Ishikawa (cell line): ENCODE measurements at regions not wholly inside any gene's neighbourhood (a gene's known extent, or its start where the extent isn't known, plus 50 kb on each side); places are given as distances from the start of the nearest gene placed in this dataset.

Experiments
- CEBPB ChIP-seq: IDR thresholded peaks from 2 replicates; pipeline ENCODE4 v1.6.1; 2012
- CREB1 ChIP-seq: IDR thresholded peaks from 2 replicates; pipeline ENCODE4 v1.6.1; 2012; ENCODE audit warnings: low read depth
- EGR1 ChIP-seq: IDR thresholded peaks from 2 replicates; pipeline ENCODE4 v1.6.1; 2012
- EP300 ChIP-seq: IDR thresholded peaks from 2 replicates; pipeline ENCODE4 v1.6.1; 2012; ENCODE audit warnings: borderline replicate concordance
- FOXM1 ChIP-seq: IDR thresholded peaks from 2 replicates; pipeline ENCODE4 v1.6.1; 2012; ENCODE audit warnings: low read depth, borderline replicate concordance
- NFIC ChIP-seq: IDR thresholded peaks from 2 replicates; pipeline ENCODE4 v1.6.1; 2012
- RAD21 ChIP-seq: IDR thresholded peaks from 2 replicates; pipeline ENCODE4 v1.6.1; 2012; ENCODE audit warnings: low read depth
- REST ChIP-seq: IDR thresholded peaks from 2 replicates; pipeline ENCODE4 v1.6.1; 2012; ENCODE audit warnings: low read depth, mild to moderate bottlenecking
- TAF1 ChIP-seq: IDR thresholded peaks from 2 replicates; pipeline ENCODE4 v1.6.1; 2012; ENCODE audit warnings: low read depth, mild to moderate bottlenecking
- TCF12 ChIP-seq: IDR thresholded peaks from 2 replicates; pipeline ENCODE4 v1.6.1; 2012; ENCODE audit warnings: low read depth
- TEAD4 ChIP-seq: IDR thresholded peaks from 2 replicates; pipeline ENCODE4 v1.6.1; 2012
- USF1 ChIP-seq: IDR thresholded peaks from 2 replicates; pipeline ENCODE4 v1.6.1; 2012
- YY1 ChIP-seq: IDR thresholded peaks from 2 replicates; pipeline ENCODE4 v1.6.1; 2012; ENCODE audit warnings: low read depth
- ZBTB7A ChIP-seq: IDR thresholded peaks from 2 replicates; pipeline ENCODE4 v1.6.1; 2012; ENCODE audit warnings: low read depth
- TF ChIP-seq, protein P1 (sequence below): IDR thresholded peaks from 2 replicates; pipeline ENCODE4 v1.6.1; 2012

GRCh38 chr1:221962385-221962784 lies 220.5 kb upstream of the DUSP10 start:
- TF ChIP-seq RAD21 (no peak), FOXM1 (no peak), CEBPB (no peak)

DNA sequence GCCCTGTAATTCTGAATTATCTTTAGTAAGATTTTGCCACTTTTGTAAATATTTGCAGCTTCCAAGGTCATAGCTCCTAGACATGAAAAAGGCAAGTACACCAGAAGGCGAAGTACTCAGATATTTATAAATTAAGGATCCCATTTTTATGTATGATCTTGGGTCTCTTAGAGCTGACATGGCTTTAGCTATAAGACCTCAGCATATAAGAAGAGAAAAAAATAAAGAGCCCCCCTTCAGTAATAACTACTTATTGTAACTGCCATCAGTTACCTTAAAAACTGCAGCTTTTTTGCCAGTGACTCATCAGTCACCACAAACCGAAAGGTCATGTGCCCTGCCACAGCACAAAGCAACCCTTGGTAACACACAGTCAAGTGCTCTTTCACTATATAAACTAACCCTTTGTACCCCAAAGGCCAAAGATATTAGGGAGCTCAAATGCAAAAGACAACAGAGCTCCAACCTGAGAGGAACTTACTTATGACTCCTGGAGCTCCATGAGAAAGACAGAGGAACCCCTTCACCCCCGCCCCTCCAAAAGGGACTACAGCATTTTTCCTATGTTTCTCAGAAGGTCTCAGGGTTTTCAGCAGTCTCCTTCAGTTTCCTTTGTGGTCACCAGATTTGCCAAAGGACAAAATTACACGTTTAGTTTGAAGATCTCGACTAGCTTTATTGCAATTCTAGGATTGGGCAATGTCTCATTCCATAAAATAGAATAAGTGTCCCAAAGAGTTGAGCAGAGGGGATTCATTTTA lies 219.8 kb upstream of the DUSP10 start:
- no peak for TF ChIP-seq TAF1
- TF ChIP-seq, protein P1, sequence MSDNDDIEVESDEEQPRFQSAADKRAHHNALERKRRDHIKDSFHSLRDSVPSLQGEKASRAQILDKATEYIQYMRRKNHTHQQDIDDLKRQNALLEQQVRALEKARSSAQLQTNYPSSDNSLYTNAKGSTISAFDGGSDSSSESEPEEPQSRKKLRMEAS = no peak
- no peak for TF ChIP-seq FOXM1
- no peak for TF ChIP-seq USF1

DNA sequence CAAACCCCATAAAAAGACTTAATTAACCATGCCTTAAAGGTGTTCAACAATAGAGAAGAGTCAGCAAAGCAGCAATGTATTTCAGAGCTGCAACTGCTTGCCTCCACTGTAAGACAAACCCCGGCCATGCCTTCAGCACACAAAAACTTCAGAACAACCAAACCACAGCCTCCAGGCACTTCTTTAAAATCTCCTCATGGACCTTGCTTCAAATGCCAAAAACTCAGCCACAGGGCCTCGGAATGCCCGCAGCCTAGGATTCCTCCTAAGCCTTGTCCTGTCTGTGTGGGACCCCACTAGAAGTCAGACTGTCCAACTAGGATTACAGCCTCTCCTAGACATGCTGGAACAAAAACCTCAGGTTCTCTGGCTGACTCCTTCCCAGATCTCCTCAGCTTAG lies 208.1 kb upstream of the DUSP10 start:
- no peak for TF ChIP-seq EP300
- TF ChIP-seq ZBTB7A = no peak
- TF ChIP-seq REST = no peak
- no peak for TF ChIP-seq TCF12
- TF ChIP-seq EGR1 = no peak
- TF ChIP-seq YY1 = no peak
- no peak for TF ChIP-seq CEBPB
- TF ChIP-seq TAF1 = no peak
- no peak for TF ChIP-seq USF1
- no peak for TF ChIP-seq TEAD4
- TF ChIP-seq, protein P1 = no peak
- TF ChIP-seq NFIC = no peak
- TF ChIP-seq RAD21 = no peak
- TF ChIP-seq FOXM1 = no peak
- no peak for TF ChIP-seq CREB1

DNA sequence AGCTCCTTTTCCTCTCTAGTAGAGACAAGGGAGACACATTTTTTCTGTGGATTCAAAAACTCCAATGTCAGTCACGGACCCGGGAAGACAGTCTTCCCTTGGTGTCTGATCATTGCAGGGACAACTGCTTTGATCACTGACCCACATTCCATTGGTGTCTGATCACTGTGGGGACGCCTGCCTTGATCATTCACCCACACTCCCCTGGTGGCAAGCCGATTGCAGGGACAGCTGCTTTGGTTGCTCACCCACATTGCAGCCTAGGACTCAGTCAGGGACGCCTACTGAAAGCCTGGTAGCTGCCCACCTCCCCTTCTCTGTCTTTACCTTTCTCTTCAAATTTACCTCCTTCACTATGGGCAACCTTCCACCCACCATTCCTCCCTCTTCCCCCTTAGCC lies 206.6 kb upstream of the DUSP10 start:
- TF ChIP-seq, protein P1 = no peak
- TF ChIP-seq REST (no peak), TCF12 (no peak), RAD21 (no peak)

DNA sequence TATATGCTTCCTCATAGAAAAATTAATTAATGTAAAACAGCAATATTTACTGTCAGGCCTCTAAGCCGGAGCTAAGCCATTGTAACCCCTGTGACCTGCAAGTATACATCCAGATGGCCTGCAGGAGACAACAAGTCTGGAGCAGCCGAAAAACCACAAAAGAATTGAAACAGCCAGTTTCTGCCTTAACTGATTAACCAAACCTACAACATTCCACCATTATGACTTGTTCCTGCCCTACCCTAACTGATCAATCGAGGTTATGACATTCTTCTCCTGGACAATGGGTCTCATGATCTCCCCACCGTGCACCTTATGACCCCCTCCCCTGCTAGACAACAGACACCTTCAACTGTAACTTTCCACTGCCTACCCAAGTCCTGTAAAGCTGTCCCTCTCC lies 205.8 kb upstream of the DUSP10 start:
- TF ChIP-seq REST = no peak
- TF ChIP-seq CREB1 = no peak
- TF ChIP-seq, protein P1 = no peak
- no peak for TF ChIP-seq NFIC
- no peak for TF ChIP-seq CEBPB
- no peak for TF ChIP-seq USF1
- TF ChIP-seq TCF12 = no peak
- no peak for TF ChIP-seq ZBTB7A
- TF ChIP-seq FOXM1 = no peak
- TF ChIP-seq EGR1 = no peak
